OCI-LY3 (cell line): ENCODE measurements at regions not wholly inside any gene's neighbourhood (a gene's known extent, or its start where the extent isn't known, plus 50 kb on each side); places are given as distances from the start of the nearest gene placed in this dataset.

Experiments used
- CTCF ChIP-seq: fragments of 200-600, 300-600 bp; sonication (generic); IDR thresholded peaks from 2 replicates; pipeline ENCODE4 v1.5.1; 2014; ENCODE audit warnings: antibody characterized with exemption, low read length, low read depth
- EZH2phosphoT487 ChIP-seq: fragments of 200-600 bp; shearing (Covaris generic); IDR thresholded peaks from 2 replicates; pipeline ENCODE4 v1.6.1; 2018; ENCODE audit warnings: antibody characterized with exemption, mixed run types, low read depth

- TF ChIP-seq CTCF (no peak), EZH2phosphoT487 (no peak)
Measured at GRCh38 chr3:124469555-124469954, 260.7 kb upstream of the UMPS start.
